ENCODE measurements at regions not wholly inside any gene's neighbourhood (a gene's known extent, or its start where the extent isn't known, plus 50 kb on each side); places are given as distances from the start of the nearest gene placed in this dataset.

DNA sequence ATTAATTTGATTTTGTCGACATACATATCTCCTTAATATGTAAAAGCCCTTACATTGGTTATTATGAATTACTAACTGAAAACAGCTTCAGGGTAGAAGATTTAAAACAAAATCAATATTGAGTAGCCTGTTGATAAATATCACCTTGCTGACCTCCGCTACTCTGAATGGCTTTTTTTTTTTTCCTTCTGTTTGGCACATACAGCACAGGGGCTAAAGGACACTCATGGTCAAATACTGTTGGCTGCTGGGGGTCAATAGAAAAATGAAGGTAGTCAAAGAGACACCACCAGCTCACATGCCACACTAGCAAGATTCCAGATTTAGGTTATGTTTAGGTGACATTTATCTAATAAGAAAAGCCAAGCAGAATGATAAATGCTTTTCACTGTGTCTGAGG lies 1642.4 kb upstream of the SLC39A10 start:
- Histone ChIP-seq H3K9me3 (ENCODE audit: control extremely low read depth in 1 of 5, control insufficient read depth in 4 of 5, insufficient read depth in 2 of 5, low read depth in 1 of 5, low read length in 4 of 5) (no peaks in the 10 kb centered on the region), H3K27me3 (replicated peaks in 2 of 5; ENCODE audit: control insufficient read depth in 4 of 5, insufficient read depth in 5 of 5, low read length in 4 of 5) (no peaks in the 10 kb centered on the region), H3K4me3 (ENCODE audit: control insufficient read depth in 1 of 7, extremely low read depth in 1 of 7, insufficient read depth in 4 of 7, low read depth in 2 of 7, low read length in 6 of 7) (no peak overlapping the region), H3K36me3 (ENCODE audit: control insufficient read depth in 4 of 4, insufficient read depth in 4 of 4, low read length in 3 of 4) (no peaks in the 10 kb centered on the region), H3K27ac (ENCODE audit: insufficient read depth in 1 of 2, low read depth in 1 of 2, low read length in 2 of 2, poor library complexity in 1 of 2, severe bottlenecking in 2 of 2) (no peak overlapping the region), H3K4me1 (ENCODE audit: control extremely low read depth in 1 of 4, control insufficient read depth in 4 of 4, insufficient read depth in 4 of 4, low read length in 3 of 4) (no peaks in the 10 kb centered on the region)
- WGBS (ENCODE audit: insufficient coverage) = no CpG with 5 or more reads among the region's 2 CpGs
- DNase-seq = no peak
- ChIA-PET CTCF (no interaction called here), POLR2A (interaction anchor here (0.6 kb wide), 1 partner anchor 1066 kb away, joined by 3 read pairs; no protein-coding TSS in a partner anchor)

DNA sequence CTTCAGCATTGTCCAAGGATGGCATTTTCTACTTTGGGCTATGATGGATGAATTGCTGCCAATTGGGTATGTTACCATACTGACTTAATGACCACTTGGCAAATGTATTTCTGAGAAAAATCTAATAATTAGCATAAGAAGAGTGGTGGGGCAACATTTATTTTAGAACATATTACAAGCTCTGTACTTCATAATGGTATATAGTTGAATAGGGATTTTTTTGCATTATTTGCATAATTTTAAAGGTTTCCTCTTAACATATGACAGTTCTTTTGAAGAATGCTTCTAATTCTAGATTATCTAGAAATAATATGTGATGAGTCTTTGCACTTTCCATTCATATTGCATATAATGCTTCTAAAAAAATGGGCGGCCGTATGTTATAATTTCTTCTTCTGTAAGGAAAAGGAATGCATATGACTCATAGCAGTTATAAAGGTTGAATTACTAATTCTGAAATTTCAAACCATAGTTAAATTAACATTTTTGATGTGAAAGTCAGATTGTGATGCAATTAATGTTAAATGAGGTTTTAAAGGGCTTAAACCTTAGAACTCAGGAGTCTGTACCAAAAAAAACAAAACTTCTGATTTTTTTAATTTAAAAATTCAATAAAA lies 1652.3 kb upstream of the SLC39A10 start:
- peaks cover 0 to 3% (median 0%) of the 10 kb centered on the region in 5 experiments for H3K9me3 ChIP-seq (ENCODE audit: control extremely low read depth in 1 of 5, control insufficient read depth in 4 of 5, insufficient read depth in 2 of 5, low read depth in 1 of 5, low read length in 4 of 5)
- H3K4me1 ChIP-seq (ENCODE audit: control extremely low read depth in 1 of 4, control insufficient read depth in 4 of 4, insufficient read depth in 4 of 4, low read length in 3 of 4) = no peaks in the 10 kb centered on the region
- WGBS (ENCODE audit: insufficient coverage) = no CpG with 5 or more reads among the region's 2 CpGs
- no peaks in the 10 kb centered on the region for H3K36me3 ChIP-seq (ENCODE audit: control insufficient read depth in 4 of 4, insufficient read depth in 4 of 4, low read length in 3 of 4)
- CTCF ChIA-PET = no interaction called here
- H3K27ac ChIP-seq (ENCODE audit: insufficient read depth in 1 of 2, low read depth in 1 of 2, low read length in 2 of 2, poor library complexity in 1 of 2, severe bottlenecking in 2 of 2) = no peak overlapping the region
- no peaks in the 10 kb centered on the region for H3K27me3 ChIP-seq (replicated peaks in 2 of 5; ENCODE audit: control insufficient read depth in 4 of 5, insufficient read depth in 5 of 5, low read length in 4 of 5)
- no peak for DNase-seq
- POLR2A ChIA-PET = no interaction called here
- no peak overlapping the region for H3K4me3 ChIP-seq (ENCODE audit: control insufficient read depth in 1 of 7, extremely low read depth in 1 of 7, insufficient read depth in 4 of 7, low read depth in 2 of 7, low read length in 6 of 7)

DNA sequence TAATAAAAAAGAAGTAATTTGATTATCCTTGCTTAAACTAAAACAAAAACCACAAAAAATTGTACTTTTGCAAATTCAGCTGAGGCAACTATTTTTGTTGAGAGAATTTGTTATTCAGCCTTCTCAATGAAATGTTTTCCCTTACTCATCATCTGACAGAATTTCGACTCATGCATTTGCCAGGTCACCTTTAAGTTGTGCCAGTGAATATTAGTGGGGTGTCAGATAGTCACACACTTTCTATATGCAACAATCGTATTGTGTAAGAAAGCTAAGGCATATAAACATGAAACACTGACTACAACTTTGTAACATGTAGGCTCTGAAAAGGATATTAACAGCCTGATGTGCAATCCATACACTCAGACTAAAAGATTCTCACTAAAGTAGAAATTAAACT lies 1653.1 kb upstream of the SLC39A10 start:
- no peaks in the 10 kb centered on the region for H3K36me3 ChIP-seq (ENCODE audit: control insufficient read depth in 4 of 4, insufficient read depth in 4 of 4, low read length in 3 of 4)
- no peak for DNase-seq
- CTCF ChIA-PET = no interaction called here
- no peak overlapping the region for H3K27ac ChIP-seq (ENCODE audit: insufficient read depth in 1 of 2, low read depth in 1 of 2, low read length in 2 of 2, poor library complexity in 1 of 2, severe bottlenecking in 2 of 2)
- POLR2A ChIA-PET = no interaction called here
- WGBS (ENCODE audit: insufficient coverage) = no CpG with 5 or more reads among the region's 2 CpGs
- H3K4me3 ChIP-seq (ENCODE audit: control insufficient read depth in 1 of 7, extremely low read depth in 1 of 7, insufficient read depth in 4 of 7, low read depth in 2 of 7, low read length in 6 of 7) = no peak overlapping the region
- H3K4me1 ChIP-seq (ENCODE audit: control extremely low read depth in 1 of 4, control insufficient read depth in 4 of 4, insufficient read depth in 4 of 4, low read length in 3 of 4) = no peaks in the 10 kb centered on the region
- peaks cover 0 to 3% (median 0%) of the 10 kb centered on the region in 5 experiments for H3K9me3 ChIP-seq (ENCODE audit: control extremely low read depth in 1 of 5, control insufficient read depth in 4 of 5, insufficient read depth in 2 of 5, low read depth in 1 of 5, low read length in 4 of 5)
- H3K27me3 ChIP-seq (replicated peaks in 2 of 5; ENCODE audit: control insufficient read depth in 4 of 5, insufficient read depth in 5 of 5, low read length in 4 of 5) = no peaks in the 10 kb centered on the region

DNA sequence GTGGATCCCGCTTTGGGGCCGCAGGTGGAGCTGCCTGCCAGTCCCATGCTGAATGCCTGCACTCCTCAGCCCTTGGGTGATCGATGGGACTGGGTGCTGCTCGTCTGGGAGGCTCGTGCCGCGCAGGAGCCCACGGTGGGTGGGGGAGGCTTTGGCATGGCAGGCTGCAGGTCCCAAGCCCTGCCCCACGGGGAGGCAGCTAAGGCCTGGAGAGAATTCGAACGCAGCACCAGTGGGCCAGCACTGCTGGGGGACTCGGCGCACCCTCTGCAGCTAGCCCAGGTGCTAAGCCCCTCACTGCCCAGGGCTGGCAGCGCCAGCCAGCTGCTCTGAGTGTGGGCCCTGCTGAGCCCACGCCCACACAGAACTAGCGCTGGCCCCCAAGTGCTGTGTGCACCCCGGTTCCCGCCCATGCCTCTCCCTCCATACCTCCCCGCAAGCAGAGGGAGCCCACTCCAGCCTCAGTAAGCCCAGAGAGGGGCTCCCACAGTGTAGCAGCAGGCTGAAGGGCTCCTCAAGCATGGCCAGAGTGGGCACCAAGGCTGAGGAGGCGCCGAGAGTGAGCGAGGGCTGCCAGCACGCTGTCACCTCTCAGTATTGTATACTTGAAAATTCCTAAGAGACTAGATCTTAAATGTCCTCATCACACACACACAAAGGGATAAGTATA lies 1654.2 kb upstream of the SLC39A10 start:
- no peak for DNase-seq
- CTCF ChIA-PET = no interaction called here
- 90% methylated on average over 16 of the region's 23 CpGs for WGBS (ENCODE audit: insufficient coverage)
- Histone ChIP-seq H3K9me3 (ENCODE audit: control extremely low read depth in 1 of 5, control insufficient read depth in 4 of 5, insufficient read depth in 2 of 5, low read depth in 1 of 5, low read length in 4 of 5) (no peaks in the 10 kb centered on the region), H3K36me3 (ENCODE audit: control insufficient read depth in 4 of 4, insufficient read depth in 4 of 4, low read length in 3 of 4) (no peaks in the 10 kb centered on the region), H3K27me3 (replicated peaks in 2 of 5; ENCODE audit: control insufficient read depth in 4 of 5, insufficient read depth in 5 of 5, low read length in 4 of 5) (no peaks in the 10 kb centered on the region), H3K4me3 (ENCODE audit: control insufficient read depth in 1 of 7, extremely low read depth in 1 of 7, insufficient read depth in 4 of 7, low read depth in 2 of 7, low read length in 6 of 7) (no peak overlapping the region), H3K27ac (ENCODE audit: insufficient read depth in 1 of 2, low read depth in 1 of 2, low read length in 2 of 2, poor library complexity in 1 of 2, severe bottlenecking in 2 of 2) (no peak overlapping the region), H3K4me1 (ENCODE audit: control extremely low read depth in 1 of 4, control insufficient read depth in 4 of 4, insufficient read depth in 4 of 4, low read length in 3 of 4) (no peaks in the 10 kb centered on the region)
- POLR2A ChIA-PET = no interaction called here

DNA sequence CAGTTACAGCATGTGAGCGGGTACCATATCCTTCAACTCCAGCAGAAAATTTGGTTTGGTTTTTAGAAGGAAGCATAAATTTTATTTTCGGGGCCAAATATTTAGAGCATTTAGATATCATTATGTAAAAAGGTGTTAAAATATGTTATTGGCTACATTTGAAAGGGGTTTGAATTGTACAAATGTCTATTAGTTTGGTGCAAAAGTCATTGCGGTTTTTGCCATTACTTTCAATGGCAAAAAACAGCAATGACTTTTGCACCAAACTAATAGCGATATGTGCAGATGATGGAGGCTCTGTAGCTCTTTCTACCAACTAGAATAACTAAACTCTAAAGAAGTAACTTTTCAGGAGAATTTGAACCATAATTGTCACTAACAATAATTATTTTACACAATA lies 1666.2 kb upstream of the SLC39A10 start:
- whole genome bisulfite sequencing (ENCODE audit: insufficient coverage) = 50% methylated on average over 2 of the region's 4 CpGs
- no peak for DNase-seq
- Histone ChIP-seq H3K27ac (ENCODE audit: insufficient read depth in 1 of 2, low read depth in 1 of 2, low read length in 2 of 2, poor library complexity in 1 of 2, severe bottlenecking in 2 of 2) (no peak overlapping the region), H3K9me3 (ENCODE audit: control extremely low read depth in 1 of 5, control insufficient read depth in 4 of 5, insufficient read depth in 2 of 5, low read depth in 1 of 5, low read length in 4 of 5) (no peaks in the 10 kb centered on the region), H3K36me3 (ENCODE audit: control insufficient read depth in 4 of 4, insufficient read depth in 4 of 4, low read length in 3 of 4) (no peaks in the 10 kb centered on the region), H3K4me3 (ENCODE audit: control insufficient read depth in 1 of 7, extremely low read depth in 1 of 7, insufficient read depth in 4 of 7, low read depth in 2 of 7, low read length in 6 of 7) (no peak overlapping the region), H3K4me1 (ENCODE audit: control extremely low read depth in 1 of 4, control insufficient read depth in 4 of 4, insufficient read depth in 4 of 4, low read length in 3 of 4) (no peaks in the 10 kb centered on the region), H3K27me3 (replicated peaks in 2 of 5; ENCODE audit: control insufficient read depth in 4 of 5, insufficient read depth in 5 of 5, low read length in 4 of 5) (no peaks in the 10 kb centered on the region)
- CTCF ChIA-PET = no interaction called here
- POLR2A ChIA-PET = no interaction called here

DNA sequence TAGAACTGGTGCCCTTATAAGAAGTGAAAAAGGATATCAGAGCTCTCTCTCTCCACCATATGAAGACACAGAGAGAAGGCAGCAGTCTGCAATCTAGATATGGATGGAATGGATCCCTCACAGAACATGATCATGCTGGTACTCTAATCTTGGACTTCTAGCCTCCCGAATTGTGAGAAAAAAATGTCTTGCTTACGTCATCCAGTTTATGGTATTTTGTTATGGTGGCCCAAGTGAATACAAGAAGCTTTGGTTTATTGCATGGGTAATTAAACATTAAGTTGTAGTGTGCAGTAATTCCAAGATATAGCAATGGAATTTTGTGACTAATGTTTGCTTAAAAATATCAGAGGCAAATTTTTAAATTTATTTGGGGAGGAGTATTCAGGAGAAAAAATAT lies 1667.4 kb upstream of the SLC39A10 start:
- no peak for DNase-seq
- no peak overlapping the region for H3K27ac ChIP-seq (ENCODE audit: insufficient read depth in 1 of 2, low read depth in 1 of 2, low read length in 2 of 2, poor library complexity in 1 of 2, severe bottlenecking in 2 of 2)
- no peaks in the 10 kb centered on the region for H3K4me1 ChIP-seq (ENCODE audit: control extremely low read depth in 1 of 4, control insufficient read depth in 4 of 4, insufficient read depth in 4 of 4, low read length in 3 of 4)
- H3K9me3 ChIP-seq (ENCODE audit: control extremely low read depth in 1 of 5, control insufficient read depth in 4 of 5, insufficient read depth in 2 of 5, low read depth in 1 of 5, low read length in 4 of 5) = no peaks in the 10 kb centered on the region
- POLR2A ChIA-PET = no interaction called here
- no peaks in the 10 kb centered on the region for H3K36me3 ChIP-seq (ENCODE audit: control insufficient read depth in 4 of 4, insufficient read depth in 4 of 4, low read length in 3 of 4)
- 88% methylated on average over 2 of the region's 2 CpGs for WGBS (ENCODE audit: insufficient coverage)
- CTCF ChIA-PET = no interaction called here
- H3K4me3 ChIP-seq (ENCODE audit: control insufficient read depth in 1 of 7, extremely low read depth in 1 of 7, insufficient read depth in 4 of 7, low read depth in 2 of 7, low read length in 6 of 7) = no peak overlapping the region
- no peaks in the 10 kb centered on the region for H3K27me3 ChIP-seq (replicated peaks in 2 of 5; ENCODE audit: control insufficient read depth in 4 of 5, insufficient read depth in 5 of 5, low read length in 4 of 5)

DNA sequence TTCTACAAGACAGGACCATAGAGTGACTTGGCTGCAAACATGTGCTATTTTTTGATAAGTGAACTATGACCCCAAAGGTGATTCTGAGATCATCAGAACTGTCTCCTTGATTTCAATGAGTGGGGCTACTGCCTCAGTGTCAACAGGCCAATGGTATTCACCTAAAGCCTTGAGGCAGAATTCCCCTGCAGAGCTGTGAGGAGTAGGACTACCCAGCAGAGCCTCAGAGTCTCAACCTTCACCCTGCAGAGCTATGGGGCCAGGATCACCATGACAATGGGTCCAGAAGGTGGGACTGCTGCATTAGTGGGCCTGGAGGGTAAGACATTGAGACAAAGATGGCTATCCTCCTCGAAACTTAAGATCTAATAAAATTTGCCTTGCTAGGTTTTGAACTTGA lies 1668.2 kb upstream of the SLC39A10 start:
- Histone ChIP-seq H3K4me1 (ENCODE audit: control extremely low read depth in 1 of 4, control insufficient read depth in 4 of 4, insufficient read depth in 4 of 4, low read length in 3 of 4) (no peaks in the 10 kb centered on the region), H3K27ac (ENCODE audit: insufficient read depth in 1 of 2, low read depth in 1 of 2, low read length in 2 of 2, poor library complexity in 1 of 2, severe bottlenecking in 2 of 2) (no peak overlapping the region), H3K9me3 (ENCODE audit: control extremely low read depth in 1 of 5, control insufficient read depth in 4 of 5, insufficient read depth in 2 of 5, low read depth in 1 of 5, low read length in 4 of 5) (no peaks in the 10 kb centered on the region), H3K36me3 (ENCODE audit: control insufficient read depth in 4 of 4, insufficient read depth in 4 of 4, low read length in 3 of 4) (no peaks in the 10 kb centered on the region), H3K4me3 (ENCODE audit: control insufficient read depth in 1 of 7, extremely low read depth in 1 of 7, insufficient read depth in 4 of 7, low read depth in 2 of 7, low read length in 6 of 7) (no peak overlapping the region), H3K27me3 (replicated peaks in 2 of 5; ENCODE audit: control insufficient read depth in 4 of 5, insufficient read depth in 5 of 5, low read length in 4 of 5) (no peaks in the 10 kb centered on the region)
- ChIA-PET CTCF (no interaction called here), POLR2A (no interaction called here)
- DNase-seq = no peak
- no CpG with 5 or more reads among the region's 1 CpG for WGBS (ENCODE audit: insufficient coverage)

All from common myeloid progenitor, CD34-positive (primary cell).